Loucy (cell line): ENCODE measurements at regions not wholly inside any gene's neighbourhood (a gene's known extent, or its start where the extent isn't known, plus 50 kb on each side); places are given as distances from the start of the nearest gene placed in this dataset.
"Not testable (repeated sequence)": the region's sequence is repeated elsewhere in the genome, so short reads cannot be mapped to it uniquely, and the experiment has no call there.

Experiments used
- H2AFZ ChIP-seq: fragments of 200-600 bp; sonication (generic); 2 replicates; pipeline ENCODE4 v1.6.0; 2016; ENCODE audit warnings: antibody characterized with exemption, mild to moderate bottlenecking, low read length, moderate library complexity
- H3F3A ChIP-seq: fragments of 200-600 bp; 2 replicates; pipeline ENCODE4 v1.6.0; 2016; ENCODE audit warnings: antibody characterized with exemption, low read depth, mild to moderate bottlenecking
- H3K27me3 ChIP-seq: fragments of 200-600 bp; sonication (generic); 2 replicates; pipeline ENCODE4 v1.6.1; 2014; ENCODE audit warnings: low read length, mild to moderate bottlenecking; ENCODE audit not compliant: insufficient read depth, poor library complexity, severe bottlenecking
- H3K36me3 ChIP-seq: fragments of 200-600 bp; sonication (generic); 2 replicates; pipeline ENCODE4 v1.6.1; 2016; ENCODE audit warnings: low read length; ENCODE audit not compliant: insufficient read depth
- H3K4me1 ChIP-seq: fragments of 200-600 bp; sonication (generic); 2 replicates; pipeline ENCODE4 v1.5.1; 2014; ENCODE audit warnings: low read length, mild to moderate bottlenecking; ENCODE audit not compliant: insufficient read depth, poor library complexity, severe bottlenecking
- H3K4me2 ChIP-seq: fragments of 200-600 bp; sonication (generic); 2 replicates; pipeline ENCODE4 v1.6.0; 2014; ENCODE audit warnings: antibody characterized with exemption, low read length, low read depth, mild to moderate bottlenecking; ENCODE audit not compliant: poor library complexity, severe bottlenecking
- H3K4me3 ChIP-seq: fragments of 200-600 bp; sonication (generic); 2 replicates; pipeline ENCODE4 v1.5.1; 2014; ENCODE audit warnings: low read length, mild to moderate bottlenecking, mixed read lengths; ENCODE audit not compliant: poor library complexity, severe bottlenecking
- H3K79me2 ChIP-seq: fragments of 200-600 bp; sonication (generic); 2 replicates; pipeline ENCODE4 v1.6.1; 2014; ENCODE audit warnings: low read length; ENCODE audit not compliant: insufficient read depth
- H3K9ac ChIP-seq: fragments of 200-600 bp; sonication (generic); 2 replicates; pipeline ENCODE4 v1.6.0; 2014; ENCODE audit warnings: mild to moderate bottlenecking, low read depth, low read length, moderate library complexity; ENCODE audit not compliant: poor library complexity, severe bottlenecking
- H3K9me2 ChIP-seq: fragments of 200-600 bp; sonication (generic); replicated peaks from 2 replicates; pipeline ENCODE4 v1.6.1; 2016; ENCODE audit warnings: low read depth, low read length, mixed read lengths
- H3K9me3 ChIP-seq: fragments of 200-600 bp; sonication (generic); 2 replicates; pipeline ENCODE4 v1.6.1; 2014; ENCODE audit warnings: mild to moderate bottlenecking, antibody characterized with exemption, low read length, low read depth; ENCODE audit not compliant: insufficient read depth
- H4K20me1 ChIP-seq: fragments of 200-600 bp; sonication (generic); 2 replicates; pipeline ENCODE4 v1.6.0; 2014; ENCODE audit warnings: antibody characterized with exemption, low read length, mild to moderate bottlenecking; ENCODE audit not compliant: insufficient read depth, poor library complexity, severe bottlenecking
- EZH2phosphoT487 ChIP-seq: fragments of 200-600 bp; IDR thresholded peaks from 2 replicates; pipeline ENCODE4 v1.6.1; 2018; ENCODE audit warnings: antibody characterized with exemption, mild to moderate bottlenecking, moderate library complexity, borderline replicate concordance
- TF ChIP-seq, protein P1 (sequence below): fragments of 200-600 bp; sonication (generic); conservative IDR thresholded peaks from 2 replicates; pipeline ENCODE4 v1.5.1; 2014; ENCODE audit warnings: mild to moderate bottlenecking, antibody characterized with exemption, low read length

DNA sequence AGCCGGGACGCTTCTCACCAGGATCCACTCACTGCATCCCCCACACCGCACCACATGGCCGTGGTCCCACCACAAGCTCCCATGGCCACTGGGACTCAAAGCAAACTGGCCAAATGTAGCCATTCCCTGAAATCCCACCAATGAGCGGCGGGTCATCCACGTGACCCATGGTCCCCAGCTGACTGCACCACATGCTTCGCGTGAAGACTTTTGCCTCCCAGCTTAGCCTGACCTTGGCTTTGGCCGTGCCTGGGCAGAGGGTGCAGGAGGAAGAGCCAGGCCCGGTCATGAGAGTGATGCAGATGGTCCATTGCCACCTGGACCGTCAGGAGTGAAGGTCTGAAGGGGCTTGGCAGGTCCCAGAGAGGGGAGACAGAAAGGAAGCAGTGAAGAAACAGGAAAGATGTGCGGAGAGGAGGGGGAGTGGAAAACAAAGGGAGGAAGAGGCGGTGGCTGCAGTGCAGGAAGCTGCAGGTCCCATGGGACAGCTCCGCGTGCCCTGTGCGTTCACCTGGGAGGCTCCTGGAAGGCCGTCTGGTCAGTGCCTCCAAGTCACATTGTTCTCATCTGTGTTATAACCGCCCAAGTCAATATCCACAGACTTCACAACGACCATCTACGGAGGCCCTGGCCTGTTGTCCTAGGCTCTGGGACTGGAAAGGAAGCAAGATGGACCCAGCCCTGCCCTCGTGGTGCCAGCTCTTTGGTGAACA, 167.8 kb upstream of the AJAP1 start:
- H3K27me3 ChIP-seq: no peaks in the 10 kb centered on the region
- no peaks in the 10 kb centered on the region for H3K36me3 ChIP-seq
- H3K4me2 ChIP-seq: no peak overlapping the region
- no peaks in the 10 kb centered on the region for H3K79me2 ChIP-seq
- H3K9me3 ChIP-seq: peaks cover 15% of the 10 kb centered on the region; the same call in 1 of the 2 replicates
- H3K4me3 ChIP-seq: no peak overlapping the region
- H3K9ac ChIP-seq: no peak overlapping the region
- H2AFZ ChIP-seq: no peak overlapping the region
- H3F3A ChIP-seq: no peaks in the 10 kb centered on the region
- no peaks in the 10 kb centered on the region for H4K20me1 ChIP-seq
- no peaks in the 10 kb centered on the region for H3K4me1 ChIP-seq
- H3K9me2 ChIP-seq: no peaks in the 10 kb centered on the region
- no peak for TF ChIP-seq EZH2phosphoT487
- TF ChIP-seq, protein P1, sequence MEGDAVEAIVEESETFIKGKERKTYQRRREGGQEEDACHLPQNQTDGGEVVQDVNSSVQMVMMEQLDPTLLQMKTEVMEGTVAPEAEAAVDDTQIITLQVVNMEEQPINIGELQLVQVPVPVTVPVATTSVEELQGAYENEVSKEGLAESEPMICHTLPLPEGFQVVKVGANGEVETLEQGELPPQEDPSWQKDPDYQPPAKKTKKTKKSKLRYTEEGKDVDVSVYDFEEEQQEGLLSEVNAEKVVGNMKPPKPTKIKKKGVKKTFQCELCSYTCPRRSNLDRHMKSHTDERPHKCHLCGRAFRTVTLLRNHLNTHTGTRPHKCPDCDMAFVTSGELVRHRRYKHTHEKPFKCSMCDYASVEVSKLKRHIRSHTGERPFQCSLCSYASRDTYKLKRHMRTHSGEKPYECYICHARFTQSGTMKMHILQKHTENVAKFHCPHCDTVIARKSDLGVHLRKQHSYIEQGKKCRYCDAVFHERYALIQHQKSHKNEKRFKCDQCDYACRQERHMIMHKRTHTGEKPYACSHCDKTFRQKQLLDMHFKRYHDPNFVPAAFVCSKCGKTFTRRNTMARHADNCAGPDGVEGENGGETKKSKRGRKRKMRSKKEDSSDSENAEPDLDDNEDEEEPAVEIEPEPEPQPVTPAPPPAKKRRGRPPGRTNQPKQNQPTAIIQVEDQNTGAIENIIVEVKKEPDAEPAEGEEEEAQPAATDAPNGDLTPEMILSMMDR: no peak

DNA sequence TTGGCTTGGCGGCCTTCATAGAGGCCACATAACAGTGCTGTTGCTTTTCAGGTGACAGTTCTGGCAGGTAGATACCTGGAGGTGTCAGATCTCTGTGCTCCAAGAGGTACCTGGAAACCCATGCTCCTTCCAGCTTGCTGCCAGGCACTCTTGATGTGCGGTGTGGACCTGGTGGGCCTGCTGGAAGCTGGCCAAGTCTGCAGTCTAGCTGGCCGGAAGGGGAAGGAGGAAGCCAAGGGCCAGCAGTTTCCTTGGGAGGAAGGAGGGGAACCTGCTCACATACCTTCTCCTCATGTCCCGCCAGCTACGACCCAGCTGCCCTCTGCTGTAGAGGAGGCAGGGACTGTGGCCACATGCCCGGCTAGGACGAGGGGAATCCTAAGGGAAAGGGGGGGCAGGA, 166.4 kb upstream of the AJAP1 start:
- Histone ChIP-seq H3K79me2 (no peaks in the 10 kb centered on the region), H4K20me1 (no peaks in the 10 kb centered on the region), H3K9me3 (peaks cover 4% of the 10 kb centered on the region; the same call in 1 of the 2 replicates), H3K4me2 (no peak overlapping the region), H2AFZ (no peak overlapping the region), H3K36me3 (no peaks in the 10 kb centered on the region), H3K27me3 (no peaks in the 10 kb centered on the region), H3K9ac (no peak overlapping the region), H3K9me2 (no peaks in the 10 kb centered on the region), H3K4me3 (no peak overlapping the region), H3F3A (no peaks in the 10 kb centered on the region), H3K4me1 (no peaks in the 10 kb centered on the region)
- TF ChIP-seq, protein P1: no peak
- no peak for TF ChIP-seq EZH2phosphoT487

DNA sequence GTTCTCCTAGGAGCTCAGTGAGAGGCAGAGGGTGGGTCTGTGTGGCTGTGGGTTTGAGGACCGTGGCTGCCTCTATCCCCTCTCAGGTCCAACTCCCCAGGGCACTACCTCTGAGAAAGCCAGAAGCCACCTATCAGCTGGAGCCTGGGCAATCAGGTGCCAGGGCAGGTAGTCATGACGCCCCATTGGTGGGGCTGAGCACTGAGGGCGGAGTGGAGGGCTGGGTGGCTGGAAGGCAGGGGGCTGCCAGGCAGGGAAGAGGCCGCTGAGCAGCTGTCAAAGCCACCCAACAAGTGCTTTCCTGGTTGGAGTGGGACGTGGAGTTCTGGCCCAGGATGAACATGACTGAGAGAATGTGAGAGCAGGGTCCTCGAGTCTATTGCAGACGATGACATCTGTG, 164.9 kb upstream of the AJAP1 start:
- Histone ChIP-seq H2AFZ (no peak overlapping the region), H3K36me3 (no peaks in the 10 kb centered on the region), H3K27me3 (no peaks in the 10 kb centered on the region), H3K9ac (no peak overlapping the region), H3K4me3 (no peak overlapping the region), H3K4me2 (no peak overlapping the region), H3K9me2 (no peaks in the 10 kb centered on the region), H3K79me2 (no peaks in the 10 kb centered on the region), H3K4me1 (no peaks in the 10 kb centered on the region), H4K20me1 (no peaks in the 10 kb centered on the region), H3K9me3 (no peaks in the 10 kb centered on the region; the same call in 1 of the 2 replicates), H3F3A (no peaks in the 10 kb centered on the region)
- TF ChIP-seq EZH2phosphoT487: no peak
- TF ChIP-seq, protein P1: no peak

DNA sequence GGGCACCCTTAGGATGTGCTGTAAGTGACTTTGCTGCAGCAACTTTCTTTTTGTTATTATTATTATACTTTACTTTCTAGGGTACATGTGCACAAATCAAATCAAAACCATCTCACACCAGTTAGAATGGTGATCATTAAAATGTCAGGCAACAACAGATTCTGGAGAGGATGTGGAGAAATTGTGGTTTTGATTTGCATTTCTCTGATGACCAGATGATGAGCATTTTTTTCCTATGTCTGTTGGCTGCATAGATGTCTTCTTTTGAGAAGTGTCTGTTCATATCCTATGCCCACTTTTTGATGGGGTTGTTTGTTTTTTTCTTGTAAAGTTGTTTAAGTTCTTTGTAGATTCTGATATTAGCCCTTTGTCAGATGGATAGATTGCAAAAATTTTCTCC, 164.4 kb upstream of the AJAP1 start:
- H3K36me3 ChIP-seq, H2AFZ ChIP-seq, H3K27me3 ChIP-seq, H4K20me1 ChIP-seq, H3K79me2 ChIP-seq, H3F3A ChIP-seq, H3K4me1 ChIP-seq, H3K9me3 ChIP-seq, H3K9ac ChIP-seq, H3K9me2 ChIP-seq, H3K4me2 ChIP-seq, H3K4me3 ChIP-seq: not testable (repeated sequence)
